ENCODE measurements at regions not wholly inside any gene's neighbourhood (a gene's known extent, or its start where the extent isn't known, plus 50 kb on each side); places are given as distances from the start of the nearest gene placed in this dataset.

- DNase-seq (ENCODE audit: extremely low spot score) = no peak
- TF ChIP-seq HDGF (IDR thresholded peaks at IDR 0.05; ENCODE audit: borderline replicate concordance) = no peak
- no peak for TF ChIP-seq FOXA1 (IDR thresholded peaks at IDR 0.05)
- TF ChIP-seq NFRKB (IDR thresholded peaks at IDR 0.05) = no peak
- no peak for TF ChIP-seq TARDBP (IDR thresholded peaks at IDR 0.05)
- no peak for TF ChIP-seq FOXK2 (IDR thresholded peaks at IDR 0.05)
- TF ChIP-seq L3MBTL2 (conservative IDR thresholded peaks at IDR 0.05) = no peak
- CTCF ChIA-PET = no interaction called here
- POLR2A ChIA-PET = no interaction called here
These were observed 176.8 kb downstream of the MYCN start for GRCh38 chr2:16117021-16117700.

DNA sequence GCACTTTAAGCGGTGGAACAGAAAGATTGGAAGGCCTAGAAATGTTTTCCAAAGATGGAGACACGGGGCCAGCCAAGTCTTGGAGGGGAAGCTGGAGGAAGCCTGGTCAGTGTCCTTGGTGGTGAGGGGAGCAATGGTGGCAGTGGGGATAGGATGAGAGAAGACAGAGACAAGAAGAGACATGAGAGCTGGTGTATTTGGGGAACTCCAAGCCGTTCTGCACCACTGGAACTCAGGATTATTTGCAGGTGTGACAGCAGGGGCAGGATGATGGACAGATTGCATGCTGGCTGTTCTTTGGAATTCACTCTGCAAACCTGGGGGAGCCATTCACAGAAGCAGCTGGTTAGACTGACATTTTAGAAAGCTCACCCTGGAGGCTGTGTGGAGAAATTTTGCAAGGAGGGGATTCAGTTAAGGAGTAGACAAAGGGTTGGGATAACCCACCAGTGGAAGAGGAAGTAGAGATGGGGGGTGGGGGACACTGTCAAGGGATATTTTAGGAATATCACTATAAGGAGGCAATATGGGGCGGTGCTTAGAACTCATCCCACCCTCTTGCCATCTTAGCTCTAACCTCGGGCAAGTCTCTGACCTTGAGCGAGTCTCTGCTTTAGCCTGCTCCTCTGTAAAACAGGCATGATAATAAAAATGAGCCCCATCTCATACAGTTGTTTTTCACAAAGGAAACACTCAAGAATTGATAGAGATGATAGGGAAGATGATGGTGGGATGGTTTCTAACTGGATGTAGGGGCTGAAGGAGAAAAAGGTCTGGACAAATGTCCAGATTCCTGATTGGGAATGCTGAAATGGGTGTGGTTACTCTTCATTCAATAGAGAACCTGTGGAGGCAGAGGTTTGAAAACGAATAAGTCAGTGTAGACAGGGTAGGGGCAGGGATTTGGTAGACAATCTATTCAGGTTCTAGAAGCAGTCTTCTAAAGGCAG lies 175.8 kb downstream of the MYCN start:
- DNase-seq (ENCODE audit: extremely low spot score) = no peak
- POLR2A ChIA-PET = no interaction called here
- TF ChIP-seq HDGF (IDR thresholded peaks at IDR 0.05; ENCODE audit: borderline replicate concordance) (no peak), L3MBTL2 (conservative IDR thresholded peaks at IDR 0.05) (no peak), BHLHE40 (IDR thresholded peaks at IDR 0.05; ENCODE audit: borderline replicate concordance) (no peak), FOXK2 (IDR thresholded peaks at IDR 0.05) (no peak), SUZ12 (IDR thresholded peaks at IDR 0.05) (no peak), LEF1 (IDR thresholded peaks at IDR 0.05; ENCODE audit: borderline replicate concordance) (no peak), SP1 (IDR thresholded peaks at IDR 0.05) (no peak), FOXM1 (IDR thresholded peaks at IDR 0.05; ENCODE audit: borderline replicate concordance) (no peak)
- CTCF ChIA-PET = no interaction called here

DNA sequence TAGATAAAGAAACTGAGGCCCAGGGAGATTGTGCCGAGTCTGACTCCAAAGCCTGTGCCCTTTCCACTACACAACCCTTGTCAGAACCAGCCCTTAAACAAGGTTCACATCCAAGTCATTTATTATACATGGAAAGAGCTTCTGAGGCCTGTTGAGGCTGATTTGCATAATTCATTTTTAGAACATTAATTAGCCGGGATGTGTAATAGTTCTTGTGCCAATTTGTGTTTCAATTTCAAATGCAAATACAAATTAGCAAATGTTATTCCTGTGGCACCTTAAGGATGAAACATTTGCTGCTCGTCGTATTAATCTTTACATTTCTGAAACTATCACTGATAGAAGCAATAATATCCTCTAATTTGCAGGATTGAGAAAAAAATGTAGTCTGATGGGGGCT lies 174.9 kb downstream of the MYCN start:
- POLR2A ChIA-PET = no interaction called here
- CTCF ChIA-PET = no interaction called here
- no peak for DNase-seq (ENCODE audit: extremely low spot score)
- TF ChIP-seq L3MBTL2 (conservative IDR thresholded peaks at IDR 0.05) = no peak
- TF ChIP-seq, protein P1, sequence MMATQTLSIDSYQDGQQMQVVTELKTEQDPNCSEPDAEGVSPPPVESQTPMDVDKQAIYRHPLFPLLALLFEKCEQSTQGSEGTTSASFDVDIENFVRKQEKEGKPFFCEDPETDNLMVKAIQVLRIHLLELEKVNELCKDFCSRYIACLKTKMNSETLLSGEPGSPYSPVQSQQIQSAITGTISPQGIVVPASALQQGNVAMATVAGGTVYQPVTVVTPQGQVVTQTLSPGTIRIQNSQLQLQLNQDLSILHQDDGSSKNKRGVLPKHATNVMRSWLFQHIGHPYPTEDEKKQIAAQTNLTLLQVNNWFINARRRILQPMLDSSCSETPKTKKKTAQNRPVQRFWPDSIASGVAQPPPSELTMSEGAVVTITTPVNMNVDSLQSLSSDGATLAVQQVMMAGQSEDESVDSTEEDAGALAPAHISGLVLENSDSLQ (IDR thresholded peaks at IDR 0.05) = no peak
- TF ChIP-seq ZNF384 (IDR thresholded peaks at IDR 0.05) = no peak
- TF ChIP-seq LEF1 (IDR thresholded peaks at IDR 0.05; ENCODE audit: borderline replicate concordance) = no peak
- TF ChIP-seq FOXA1 (IDR thresholded peaks at IDR 0.05) = no peak
- TF ChIP-seq BHLHE40 (IDR thresholded peaks at IDR 0.05; ENCODE audit: borderline replicate concordance) = no peak
- TF ChIP-seq CTBP1 (IDR thresholded peaks at IDR 0.05; ENCODE audit: borderline replicate concordance) = no peak
- no peak for TF ChIP-seq HDGF (IDR thresholded peaks at IDR 0.05; ENCODE audit: borderline replicate concordance)
- TF ChIP-seq SUZ12 (IDR thresholded peaks at IDR 0.05) = no peak
- no peak for TF ChIP-seq ARNT (IDR thresholded peaks at IDR 0.05)
- no peak for TF ChIP-seq NFRKB (IDR thresholded peaks at IDR 0.05)
- TF ChIP-seq SP1 (IDR thresholded peaks at IDR 0.05) = no peak
- TF ChIP-seq TARDBP (IDR thresholded peaks at IDR 0.05) = no peak

DNA sequence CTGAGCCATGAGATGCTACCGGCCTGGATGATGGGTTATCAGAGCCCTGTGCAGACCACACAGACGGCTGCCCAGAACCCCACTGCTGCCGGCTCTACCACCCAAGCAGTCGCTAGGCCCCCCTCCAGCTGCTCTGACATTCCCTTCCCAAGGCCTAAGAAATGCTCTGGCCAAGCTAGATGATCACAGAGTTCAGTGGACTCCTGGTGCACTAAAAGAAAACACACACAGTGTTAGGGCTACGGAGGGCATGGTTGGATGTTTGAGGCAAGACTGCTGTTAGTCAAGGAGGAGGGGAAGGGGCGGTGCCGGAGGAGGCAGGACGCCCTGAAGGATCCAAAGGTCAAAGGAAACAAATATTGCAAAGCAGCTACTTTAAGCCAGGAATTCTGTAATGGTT lies 174.5 kb downstream of the MYCN start:
- TF ChIP-seq BHLHE40 (IDR thresholded peaks at IDR 0.05; ENCODE audit: borderline replicate concordance) (no peak), HDGF (IDR thresholded peaks at IDR 0.05; ENCODE audit: borderline replicate concordance) (no peak), SP1 (IDR thresholded peaks at IDR 0.05) (no peak), FOXM1 (IDR thresholded peaks at IDR 0.05; ENCODE audit: borderline replicate concordance) (no peak), ARNT (IDR thresholded peaks at IDR 0.05) (no peak), ELF4 (IDR thresholded peaks at IDR 0.05) (no peak), SUZ12 (IDR thresholded peaks at IDR 0.05) (no peak), CTBP1 (IDR thresholded peaks at IDR 0.05; ENCODE audit: borderline replicate concordance) (no peak), ZNF384 (IDR thresholded peaks at IDR 0.05) (no peak), FOXK2 (IDR thresholded peaks at IDR 0.05) (no peak), TARDBP (IDR thresholded peaks at IDR 0.05) (no peak), NFRKB (IDR thresholded peaks at IDR 0.05) (no peak)
- TF ChIP-seq, protein P1 (IDR thresholded peaks at IDR 0.05) = no peak
- ChIA-PET POLR2A (no interaction called here), CTCF (no interaction called here)
- no peak for DNase-seq (ENCODE audit: extremely low spot score)

DNA sequence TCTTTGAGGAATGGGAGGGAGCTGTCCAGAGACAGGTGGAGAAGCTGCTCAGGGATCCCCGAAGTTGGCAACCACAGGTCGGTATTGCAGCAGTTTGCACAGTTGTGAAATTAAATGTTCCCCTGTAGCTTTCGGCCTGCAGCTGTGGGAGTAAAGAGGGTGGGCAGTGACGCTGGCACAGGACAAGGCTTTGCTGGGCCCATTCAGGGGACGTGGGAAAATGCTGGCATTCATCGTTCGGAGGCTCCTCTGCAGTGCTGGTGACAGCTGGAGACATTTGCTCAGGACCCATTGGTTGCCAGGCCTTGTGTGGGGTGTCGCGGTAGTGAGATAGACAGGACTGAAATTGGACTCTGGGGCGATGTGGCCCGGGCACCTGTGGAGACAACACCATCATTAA lies 173.7 kb downstream of the MYCN start:
- POLR2A ChIA-PET = no interaction called here
- DNase-seq (ENCODE audit: extremely low spot score) = no peak
- TF ChIP-seq ZNF384 (IDR thresholded peaks at IDR 0.05) = no peak
- TF ChIP-seq FOXM1 (IDR thresholded peaks at IDR 0.05; ENCODE audit: borderline replicate concordance) = no peak
- no peak for TF ChIP-seq ELF4 (IDR thresholded peaks at IDR 0.05)
- CTCF ChIA-PET = no interaction called here

GRCh38 chr2:16113568-16113967 lies 173.2 kb downstream of the MYCN start:
- no peak for DNase-seq (ENCODE audit: extremely low spot score)
- CTCF ChIA-PET = no interaction called here
- POLR2A ChIA-PET = no interaction called here
- TF ChIP-seq, protein P1 (IDR thresholded peaks at IDR 0.05) = no peak
- TF ChIP-seq BHLHE40 (IDR thresholded peaks at IDR 0.05; ENCODE audit: borderline replicate concordance) = no peak
- no peak for TF ChIP-seq ARNT (IDR thresholded peaks at IDR 0.05)
- no peak for TF ChIP-seq SP1 (IDR thresholded peaks at IDR 0.05)
- TF ChIP-seq ZNF384 (IDR thresholded peaks at IDR 0.05) = no peak
- TF ChIP-seq CTBP1 (IDR thresholded peaks at IDR 0.05; ENCODE audit: borderline replicate concordance) = no peak
- no peak for TF ChIP-seq ELF4 (IDR thresholded peaks at IDR 0.05)
- TF ChIP-seq L3MBTL2 (conservative IDR thresholded peaks at IDR 0.05) = no peak
- no peak for TF ChIP-seq FOXA1 (IDR thresholded peaks at IDR 0.05)
- TF ChIP-seq TARDBP (IDR thresholded peaks at IDR 0.05) = no peak
- no peak for TF ChIP-seq NFRKB (IDR thresholded peaks at IDR 0.05)
- no peak for TF ChIP-seq LEF1 (IDR thresholded peaks at IDR 0.05; ENCODE audit: borderline replicate concordance)
- TF ChIP-seq FOXK2 (IDR thresholded peaks at IDR 0.05) = no peak
- TF ChIP-seq FOXM1 (IDR thresholded peaks at IDR 0.05; ENCODE audit: borderline replicate concordance) = no peak
- no peak for TF ChIP-seq HDGF (IDR thresholded peaks at IDR 0.05; ENCODE audit: borderline replicate concordance)
- no peak for TF ChIP-seq SUZ12 (IDR thresholded peaks at IDR 0.05)
